Mesenchymal stem cell (in vitro differentiated cells and primary cell): ENCODE measurements at regions not wholly inside any gene's neighbourhood (a gene's known extent, or its start where the extent isn't known, plus 50 kb on each side); places are given as distances from the start of the nearest gene placed in this dataset.

Experiments
- DNase-seq: peaks from one replicate; pipeline ENCODE4 v3.0.0-alpha.2; 2013
- H2AFZ ChIP-seq: one replicate; pipeline ENCODE4 v1.6.1; 2013; ENCODE audit warnings: low read depth, mild to moderate bottlenecking, control low read depth, inconsistent platforms, low read length, moderate library complexity
- H2AK5ac ChIP-seq: 2 replicates; pipeline ENCODE4 v1.6.1; 2013; ENCODE audit warnings: low read length, moderate library complexity, mild to moderate bottlenecking, inconsistent platforms; ENCODE audit not compliant: severe bottlenecking
- H2BK120ac ChIP-seq: one replicate; pipeline ENCODE4 v1.6.1; 2013; ENCODE audit warnings: low read depth, mild to moderate bottlenecking, inconsistent platforms, low read length, moderate library complexity
- H2BK12ac ChIP-seq, 2 experiments: one replicate each; pipeline ENCODE4 v1.6.1; 2013; ENCODE audit warnings: inconsistent platforms in 2 of 2, low read length in 2 of 2, mild to moderate bottlenecking in 2 of 2, moderate library complexity in 2 of 2, control low read depth in 1 of 2
- H2BK15ac ChIP-seq: one replicate; pipeline ENCODE4 v1.6.1; 2013; ENCODE audit warnings: mild to moderate bottlenecking, low read depth, inconsistent platforms; ENCODE audit not compliant: poor library complexity, severe bottlenecking
- H2BK5ac ChIP-seq: 2 replicates; pipeline ENCODE4 v1.6.1; 2013; ENCODE audit warnings: low read depth, mild to moderate bottlenecking, low read length, control low read depth, inconsistent platforms; ENCODE audit not compliant: poor library complexity, severe bottlenecking
- H3K14ac ChIP-seq, 2 experiments: one replicate each; pipeline ENCODE4 v1.6.1; 2013; ENCODE audit warnings: inconsistent platforms in 2 of 2, low read length in 2 of 2, control low read depth in 1 of 2, mild to moderate bottlenecking in 1 of 2, moderate library complexity in 1 of 2
- H3K18ac ChIP-seq, 2 experiments: one replicate each; pipeline ENCODE4 v1.6.1; 2013; ENCODE audit warnings: inconsistent platforms in 2 of 2, low read length in 2 of 2, control low read depth in 1 of 2, low read depth in 1 of 2, mild to moderate bottlenecking in 1 of 2
- H3K23ac ChIP-seq, 2 experiments: one replicate each; pipeline ENCODE4 v1.6.1; 2013; ENCODE audit warnings: inconsistent platforms in 2 of 2, low read length in 2 of 2, mild to moderate bottlenecking in 2 of 2, moderate library complexity in 2 of 2, control low read depth in 1 of 2
- H3K27ac ChIP-seq: 2 replicates; pipeline ENCODE4 v1.5.1; 2013; ENCODE audit warnings: mild to moderate bottlenecking, moderate library complexity, low read length, control low read depth, inconsistent platforms; ENCODE audit not compliant: poor library complexity, severe bottlenecking
- H3K27me3 ChIP-seq, 2 experiments: 2 replicates each; pipeline versions ENCODE4 v1.6.1 to v1.7.0; 2013; ENCODE audit warnings: low read length in 2 of 2, mild to moderate bottlenecking in 2 of 2, moderate library complexity in 2 of 2, control low read depth in 1 of 2, inconsistent platforms in 1 of 2; ENCODE audit not compliant: control insufficient read depth in 1 of 2, insufficient read depth in 1 of 2
- H3K36me3 ChIP-seq, 2 experiments: 2 replicates each; pipeline versions ENCODE4 v1.6.1 to v1.7.0; 2013; ENCODE audit warnings: low read length in 2 of 2, control low read depth in 1 of 2, inconsistent platforms in 1 of 2, low read depth in 1 of 2, mild to moderate bottlenecking in 1 of 2; ENCODE audit not compliant: insufficient read depth in 2 of 2, control insufficient read depth in 1 of 2
- H3K4ac ChIP-seq, 2 experiments: one replicate each; pipeline ENCODE4 v1.6.1; 2013; ENCODE audit warnings: inconsistent platforms in 2 of 2, low read length in 2 of 2, mild to moderate bottlenecking in 2 of 2, moderate library complexity in 2 of 2, control low read depth in 1 of 2, low read depth in 1 of 2
- H3K4me1 ChIP-seq: 2 replicates; pipeline ENCODE4 v1.6.1; 2013; ENCODE audit warnings: low read depth, low read length, control low read depth; ENCODE audit not compliant: control insufficient read depth, insufficient read depth
- H3K4me2 ChIP-seq: 2 replicates; pipeline ENCODE4 v1.6.1; 2013; ENCODE audit warnings: low read length, mild to moderate bottlenecking, inconsistent platforms; ENCODE audit not compliant: poor library complexity, severe bottlenecking
- H3K4me3 ChIP-seq, 2 experiments: 2 replicates each; pipeline versions ENCODE4 v1.5.1 to v1.7.0; 2013; ENCODE audit warnings: low read length in 2 of 2, mild to moderate bottlenecking in 2 of 2, control low read depth in 1 of 2, low read depth in 1 of 2; ENCODE audit not compliant: insufficient read depth in 1 of 2
- H3K79me1 ChIP-seq: replicated peaks from 2 replicates; pipeline ENCODE4 v1.6.1; 2013; ENCODE audit warnings: mild to moderate bottlenecking, control low read depth, low read length, inconsistent platforms; ENCODE audit not compliant: poor library complexity, severe bottlenecking
- H3K9ac ChIP-seq: 2 replicates; pipeline ENCODE4 v1.7.0; 2013; ENCODE audit warnings: mild to moderate bottlenecking, low read length, moderate library complexity
- H3K9me3 ChIP-seq: 2 replicates; pipeline ENCODE4 v1.7.0; 2013; ENCODE audit warnings: mild to moderate bottlenecking, low read length; ENCODE audit not compliant: control insufficient read depth
- H4K8ac ChIP-seq: one replicate; pipeline ENCODE4 v1.6.1; 2013; ENCODE audit warnings: inconsistent platforms, mild to moderate bottlenecking, low read length, moderate library complexity
- H4K91ac ChIP-seq: one replicate; pipeline ENCODE4 v1.6.1; 2013; ENCODE audit warnings: mild to moderate bottlenecking, low read length, inconsistent platforms
- WGBS: methylation state at CpG from one replicate; pipeline ENCODE4 v1.1.7; 2013; ENCODE audit warnings: mixed read lengths; 5-methylcytosine and 5-hydroxymethylcytosine counted together

- Histone ChIP-seq H2BK5ac (no peak overlapping the region), H3K9ac (no peak overlapping the region), H3K9me3 (peaks cover 29% of the 10 kb centered on the region), H2BK12ac (no peak overlapping the region), H4K91ac (no peak overlapping the region), H3K14ac (no peak overlapping the region), H2AK5ac (no peak overlapping the region), H3K4ac (no peak overlapping the region), H3K23ac (no peak overlapping the region), H2BK120ac (no peak overlapping the region), H2AFZ (no peak overlapping the region), H4K8ac (no peak overlapping the region), H3K27ac (no peak overlapping the region), H3K18ac (no peak overlapping the region), H3K36me3 (no peaks in the 10 kb centered on the region), H3K4me1 (no peaks in the 10 kb centered on the region), H2BK15ac (no peak overlapping the region), H3K27me3 (no peaks in the 10 kb centered on the region), H3K4me3 (no peak overlapping the region), H3K4me2 (no peak overlapping the region), H3K79me1 (no peaks in the 10 kb centered on the region)
- WGBS = 4% methylated on average over 1 of the region's 1 CpG
- DNase-seq = peak; percentile 12
These were observed 76.8 kb upstream of the GC start for GRCh38 chr4:71860643-71861042.

- no peak overlapping the region for H3K4ac ChIP-seq
- no peaks in the 10 kb centered on the region for H3K36me3 ChIP-seq
- no peak overlapping the region for H3K18ac ChIP-seq
- no peak overlapping the region for H3K23ac ChIP-seq
- no peak overlapping the region for H3K9ac ChIP-seq
- H3K4me2 ChIP-seq = no peak overlapping the region
- no peaks in the 10 kb centered on the region for H3K27me3 ChIP-seq
- H4K91ac ChIP-seq = no peak overlapping the region
- H4K8ac ChIP-seq = no peak overlapping the region
- H3K79me1 ChIP-seq = no peaks in the 10 kb centered on the region
- no peaks in the 10 kb centered on the region for H3K4me1 ChIP-seq
- no peak overlapping the region for H2BK120ac ChIP-seq
- DNase-seq = no peak
- no peak overlapping the region for H2AFZ ChIP-seq
- H2BK12ac ChIP-seq = no peak overlapping the region
- H3K14ac ChIP-seq = no peak overlapping the region
- peaks cover 25% of the 10 kb centered on the region for H3K9me3 ChIP-seq
- no peak overlapping the region for H3K27ac ChIP-seq
- H2BK15ac ChIP-seq = no peak overlapping the region
- H2AK5ac ChIP-seq = no peak overlapping the region
- H3K4me3 ChIP-seq = no peak overlapping the region
- H2BK5ac ChIP-seq = no peak overlapping the region
These were observed 78.4 kb upstream of the GC start for GRCh38 chr4:71862315-71862714.

- DNase-seq = no peak
- no peak overlapping the region for H3K27ac ChIP-seq
- H3K9ac ChIP-seq = no peak overlapping the region
- no peak overlapping the region for H3K4ac ChIP-seq
- no peak overlapping the region for H3K4me2 ChIP-seq
- H3K4me1 ChIP-seq = no peaks in the 10 kb centered on the region
- no peak overlapping the region for H3K18ac ChIP-seq
- no peak overlapping the region for H2AFZ ChIP-seq
- no peak overlapping the region for H2BK5ac ChIP-seq
- no peak overlapping the region for H4K8ac ChIP-seq
- no peak overlapping the region for H3K4me3 ChIP-seq
- H3K27me3 ChIP-seq = no peaks in the 10 kb centered on the region
- H3K79me1 ChIP-seq = no peaks in the 10 kb centered on the region
- H3K9me3 ChIP-seq = peaks cover 25% of the 10 kb centered on the region
- H2BK12ac ChIP-seq = no peak overlapping the region
- no peak overlapping the region for H2BK15ac ChIP-seq
- H3K36me3 ChIP-seq = no peaks in the 10 kb centered on the region
- H3K14ac ChIP-seq = no peak overlapping the region
- no peak overlapping the region for H2AK5ac ChIP-seq
- 71% methylated on average over 3 of the region's 3 CpGs for WGBS
- H3K23ac ChIP-seq = no peak overlapping the region
- H2BK120ac ChIP-seq = no peak overlapping the region
- H4K91ac ChIP-seq = no peak overlapping the region
These were observed 79.6 kb upstream of the GC start for GRCh38 chr4:71863457-71863856.

GRCh38 chr4:71864380-71864779, 80.5 kb upstream of the GC start:
- Histone ChIP-seq H3K18ac (no peak overlapping the region), H3K4me2 (no peak overlapping the region), H2BK5ac (no peak overlapping the region), H3K23ac (no peak overlapping the region), H3K27ac (no peak overlapping the region), H3K4me1 (no peaks in the 10 kb centered on the region), H4K91ac (no peak overlapping the region), H3K4me3 (no peak overlapping the region), H3K14ac (no peak overlapping the region), H2BK15ac (no peak overlapping the region), H3K36me3 (no peaks in the 10 kb centered on the region), H3K9me3 (peaks cover 25% of the 10 kb centered on the region), H4K8ac (no peak overlapping the region), H3K79me1 (no peaks in the 10 kb centered on the region), H2BK12ac (no peak overlapping the region), H2AK5ac (no peak overlapping the region), H3K4ac (no peak overlapping the region), H3K27me3 (no peaks in the 10 kb centered on the region), H2BK120ac (no peak overlapping the region), H2AFZ (no peak overlapping the region), H3K9ac (no peak overlapping the region)
- DNase-seq = no peak
- WGBS = 61% methylated on average over 2 of the region's 2 CpGs
